NCI-H2196 (cell line): ENCODE measurements at regions not wholly inside any gene's neighbourhood (a gene's known extent, or its start where the extent isn't known, plus 50 kb on each side); places are given as distances from the start of the nearest gene placed in this dataset.

ENCODE experiments used
- DNase-seq: peaks from one replicate; lab custom pipeline; 2025; ENCODE audit not compliant: unreplicated experiment; lab: John Stamatoyannopoulos, UW

GRCh38 chr1:38272515-38272914, 225.9 kb upstream of the POU3F1 start:
- DNase-seq, result no peak

GRCh38 chr1:38270849-38271633, 224.4 kb upstream of the POU3F1 start:
- no peak for DNase-seq

- no peak for DNase-seq
Measured at GRCh38 chr1:38269923-38270848, 223.6 kb upstream of the POU3F1 start.

- no peak for DNase-seq
Measured at GRCh38 chr1:38268226-38268625, 221.6 kb upstream of the POU3F1 start.

- DNase-seq, result no peak
Measured at GRCh38 chr1:38267037-38268036, 220.7 kb upstream of the POU3F1 start.

- no peak for DNase-seq
Measured at GRCh38 chr1:38266197-38266520, 219.6 kb upstream of the POU3F1 start.

GRCh38 chr1:38265293-38266196, 219.0 kb upstream of the POU3F1 start:
- no peak for DNase-seq

GRCh38 chr1:38263438-38263837, 216.8 kb upstream of the POU3F1 start:
- DNase-seq, result no peak

GRCh38 chr1:38261574-38261973, 215.0 kb upstream of the POU3F1 start:
- DNase-seq, result no peak

GRCh38 chr1:38258085-38258627, 211.6 kb upstream of the POU3F1 start:
- no peak for DNase-seq

GRCh38 chr1:38257374-38257773, 210.8 kb upstream of the POU3F1 start:
- no peak for DNase-seq

GRCh38 chr1:38256072-38256471, 209.5 kb upstream of the POU3F1 start:
- no peak for DNase-seq

- no peak for DNase-seq
Measured at GRCh38 chr1:38253314-38253713, 206.7 kb upstream of the POU3F1 start.

- DNase-seq, result no peak
Measured at GRCh38 chr1:38250356-38250755, 203.8 kb upstream of the POU3F1 start.

- no peak for DNase-seq
Measured at GRCh38 chr1:38249001-38249400, 202.4 kb upstream of the POU3F1 start.

GRCh38 chr1:38246955-38247952, 200.7 kb upstream of the POU3F1 start:
- DNase-seq, result no peak

- no peak for DNase-seq
Measured at GRCh38 chr1:38244218-38244845, 197.7 kb upstream of the POU3F1 start.

GRCh38 chr1:38243106-38243505, 196.5 kb upstream of the POU3F1 start:
- no peak for DNase-seq
